Type B pancreatic cell (in vitro differentiated cells): ENCODE measurements at regions not wholly inside any gene's neighbourhood (a gene's known extent, or its start where the extent isn't known, plus 50 kb on each side); places are given as distances from the start of the nearest gene placed in this dataset.

Experiments
- DNase-seq: peaks from one replicate; pipeline ENCODE4 v3.0.0; 2021; ENCODE audit warnings: mixed read lengths; ENCODE audit not compliant: unreplicated experiment; ENCODE audit errors: extremely low spot score
- H3K27ac Mint-ChIP-seq: 2 replicates; pipeline ENCODE4 v1.8.0; 2021; ENCODE audit warnings: mild to moderate bottlenecking, mixed read lengths
- H3K27me3 Mint-ChIP-seq: 2 replicates; pipeline ENCODE4 v1.8.0; 2021; ENCODE audit warnings: mixed read lengths
- H3K36me3 Mint-ChIP-seq: 2 replicates; pipeline ENCODE4 v1.8.0; 2021; ENCODE audit warnings: mixed read lengths
- H3K4me1 Mint-ChIP-seq: one replicate; pipeline ENCODE4 v1.8.0; 2021; ENCODE audit warnings: mixed read lengths; ENCODE audit not compliant: unreplicated experiment
- H3K4me3 Mint-ChIP-seq: 2 replicates; pipeline ENCODE4 v1.8.0; 2021; ENCODE audit warnings: mild to moderate bottlenecking, mixed read lengths
- H3K9me3 Mint-ChIP-seq: 2 replicates; pipeline ENCODE4 v1.8.0; 2021; ENCODE audit warnings: mixed read lengths
- TF ChIP-seq, protein P1 (sequence below): fragments of 200-600 bp; sonication (generic); conservative IDR thresholded peaks from 2 replicates; pipeline ENCODE4 v1.5.0; 2021; ENCODE audit warnings: antibody characterized with exemption, mild to moderate bottlenecking

DNA sequence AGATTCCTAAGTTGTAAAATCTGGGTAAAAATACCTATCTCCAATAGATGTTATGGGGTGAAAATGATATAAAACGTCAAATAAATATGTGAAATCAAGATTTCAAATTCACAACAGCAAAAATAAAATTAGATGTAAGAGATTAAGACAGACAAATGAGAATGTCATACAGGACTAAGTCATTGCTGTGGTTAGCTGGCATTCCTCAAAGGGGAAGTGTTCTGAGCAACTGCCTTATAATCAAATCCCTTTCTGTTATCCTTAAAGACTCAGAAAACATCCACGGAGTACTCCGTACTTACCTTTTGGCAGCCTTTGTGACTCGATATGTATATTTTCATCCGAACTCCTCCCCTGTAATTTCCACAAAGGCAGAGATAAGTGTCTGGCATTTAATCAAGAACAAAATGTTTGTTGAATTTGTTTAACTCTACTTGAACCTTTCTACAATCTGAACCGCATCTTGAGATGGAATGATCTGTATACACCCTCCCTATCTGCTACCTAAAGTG lies 559.6 kb downstream of the GATA3 start:
- no peak overlapping the region for H3K4me3 Mint-ChIP-seq
- H3K27ac Mint-ChIP-seq = no peak overlapping the region
- TF ChIP-seq, protein P1, sequence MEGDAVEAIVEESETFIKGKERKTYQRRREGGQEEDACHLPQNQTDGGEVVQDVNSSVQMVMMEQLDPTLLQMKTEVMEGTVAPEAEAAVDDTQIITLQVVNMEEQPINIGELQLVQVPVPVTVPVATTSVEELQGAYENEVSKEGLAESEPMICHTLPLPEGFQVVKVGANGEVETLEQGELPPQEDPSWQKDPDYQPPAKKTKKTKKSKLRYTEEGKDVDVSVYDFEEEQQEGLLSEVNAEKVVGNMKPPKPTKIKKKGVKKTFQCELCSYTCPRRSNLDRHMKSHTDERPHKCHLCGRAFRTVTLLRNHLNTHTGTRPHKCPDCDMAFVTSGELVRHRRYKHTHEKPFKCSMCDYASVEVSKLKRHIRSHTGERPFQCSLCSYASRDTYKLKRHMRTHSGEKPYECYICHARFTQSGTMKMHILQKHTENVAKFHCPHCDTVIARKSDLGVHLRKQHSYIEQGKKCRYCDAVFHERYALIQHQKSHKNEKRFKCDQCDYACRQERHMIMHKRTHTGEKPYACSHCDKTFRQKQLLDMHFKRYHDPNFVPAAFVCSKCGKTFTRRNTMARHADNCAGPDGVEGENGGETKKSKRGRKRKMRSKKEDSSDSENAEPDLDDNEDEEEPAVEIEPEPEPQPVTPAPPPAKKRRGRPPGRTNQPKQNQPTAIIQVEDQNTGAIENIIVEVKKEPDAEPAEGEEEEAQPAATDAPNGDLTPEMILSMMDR = no peak
- H3K9me3 Mint-ChIP-seq = peaks cover 8% of the 10 kb centered on the region
- no peaks in the 10 kb centered on the region for H3K27me3 Mint-ChIP-seq
- H3K4me1 Mint-ChIP-seq = peaks cover 10% of the 10 kb centered on the region
- no peaks in the 10 kb centered on the region for H3K36me3 Mint-ChIP-seq
- no peak for DNase-seq

DNA sequence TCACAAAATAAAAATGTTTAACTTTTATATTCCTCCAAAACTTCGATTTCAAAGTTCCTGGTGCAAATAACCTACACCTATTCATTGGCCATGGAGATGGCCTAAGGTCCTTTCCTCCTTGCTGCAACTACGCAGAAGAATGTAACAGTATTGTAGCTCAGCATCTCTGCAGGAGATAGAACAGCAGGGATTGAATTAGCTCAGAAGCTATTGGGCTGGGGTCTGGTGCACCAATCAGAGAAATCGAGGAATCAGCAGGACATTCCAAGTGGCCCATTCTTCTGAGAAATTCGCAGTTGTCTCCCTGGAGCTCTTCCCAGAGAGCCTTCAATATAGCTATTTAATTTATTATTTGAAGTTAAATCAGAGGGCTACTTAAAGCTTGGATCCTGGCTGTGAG lies 560.6 kb downstream of the GATA3 start:
- TF ChIP-seq, protein P1 = no peak
- Mint-ChIP-seq H3K27me3 (no peaks in the 10 kb centered on the region), H3K36me3 (no peaks in the 10 kb centered on the region), H3K9me3 (peaks cover 8% of the 10 kb centered on the region), H3K4me1 (peaks cover 10% of the 10 kb centered on the region), H3K4me3 (no peak overlapping the region), H3K27ac (no peak overlapping the region)
- no peak for DNase-seq

DNA sequence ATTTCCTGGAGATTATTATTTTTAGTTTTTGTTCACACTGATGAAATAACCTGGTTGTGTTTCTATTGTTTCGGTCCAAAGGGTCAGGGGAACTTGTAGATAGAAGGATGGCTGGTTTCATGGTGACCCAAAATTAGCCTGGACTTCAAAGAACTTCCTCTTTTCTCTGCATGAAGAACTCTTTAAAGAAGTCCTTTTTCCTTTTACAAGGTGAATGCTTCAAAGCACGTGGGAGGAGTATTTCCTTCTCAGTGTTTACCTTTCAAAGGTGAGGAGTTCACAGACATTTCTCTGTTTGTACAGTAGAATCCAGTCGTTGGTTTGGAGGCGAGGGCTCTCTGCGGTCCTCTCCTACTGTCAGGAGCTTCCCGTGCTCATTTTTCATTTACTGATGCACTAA lies 561.7 kb downstream of the GATA3 start:
- Mint-ChIP-seq H3K27ac (peak overlapping the region; percentile 2), H3K36me3 (no peaks in the 10 kb centered on the region), H3K27me3 (no peaks in the 10 kb centered on the region), H3K4me3 (no peak overlapping the region), H3K4me1 (peaks cover 10% of the 10 kb centered on the region), H3K9me3 (peaks cover 8% of the 10 kb centered on the region)
- no peak for DNase-seq
- TF ChIP-seq, protein P1 = no peak

DNA sequence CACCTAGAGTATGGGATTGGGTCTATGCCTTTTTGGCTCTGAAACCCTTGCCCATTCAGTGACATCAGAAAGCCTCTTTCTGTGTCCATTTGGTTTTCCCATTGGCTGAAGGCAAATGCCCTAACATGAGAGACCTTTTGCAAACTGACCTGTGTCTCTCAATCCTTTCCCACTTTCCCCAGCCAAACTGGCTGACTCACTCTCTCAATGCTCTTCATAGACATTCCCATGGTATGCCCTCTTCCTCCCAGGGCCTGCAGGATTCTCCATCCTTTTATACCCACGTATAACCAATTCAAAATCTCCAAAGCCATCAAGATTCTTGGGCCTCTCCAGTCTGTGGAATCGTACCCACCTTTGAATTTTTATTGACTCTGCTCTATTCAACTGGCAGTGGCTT lies 563.3 kb downstream of the GATA3 start:
- Mint-ChIP-seq H3K27ac (no peak overlapping the region), H3K27me3 (no peaks in the 10 kb centered on the region), H3K4me3 (no peak overlapping the region), H3K36me3 (no peaks in the 10 kb centered on the region), H3K9me3 (no peaks in the 10 kb centered on the region), H3K4me1 (peaks cover 10% of the 10 kb centered on the region)
- TF ChIP-seq, protein P1 = no peak
- no peak for DNase-seq

DNA sequence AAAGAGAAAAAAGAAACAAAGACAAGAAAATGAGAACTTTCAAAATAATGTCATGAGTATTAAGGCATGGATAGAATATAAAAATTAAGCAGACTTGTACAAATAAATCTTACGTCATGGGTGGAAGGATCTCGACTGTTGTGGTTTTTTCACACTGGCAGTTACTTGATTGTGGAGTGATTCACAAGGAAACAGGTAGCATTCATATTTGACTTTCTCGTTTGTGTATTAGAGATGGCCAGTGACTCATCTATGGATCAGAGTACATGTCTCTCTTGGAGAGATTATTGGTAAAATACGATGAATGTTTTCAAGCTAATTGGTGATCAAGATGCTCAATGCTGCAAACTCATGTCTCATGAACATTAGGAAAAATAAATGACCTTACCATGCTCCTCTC lies 564.3 kb downstream of the GATA3 start:
- H3K4me1 Mint-ChIP-seq = peaks cover 10% of the 10 kb centered on the region
- H3K27ac Mint-ChIP-seq = no peak overlapping the region
- TF ChIP-seq, protein P1 = no peak
- no peak overlapping the region for H3K4me3 Mint-ChIP-seq
- H3K36me3 Mint-ChIP-seq = no peaks in the 10 kb centered on the region
- no peak for DNase-seq
- no peaks in the 10 kb centered on the region for H3K27me3 Mint-ChIP-seq
- no peaks in the 10 kb centered on the region for H3K9me3 Mint-ChIP-seq

DNA sequence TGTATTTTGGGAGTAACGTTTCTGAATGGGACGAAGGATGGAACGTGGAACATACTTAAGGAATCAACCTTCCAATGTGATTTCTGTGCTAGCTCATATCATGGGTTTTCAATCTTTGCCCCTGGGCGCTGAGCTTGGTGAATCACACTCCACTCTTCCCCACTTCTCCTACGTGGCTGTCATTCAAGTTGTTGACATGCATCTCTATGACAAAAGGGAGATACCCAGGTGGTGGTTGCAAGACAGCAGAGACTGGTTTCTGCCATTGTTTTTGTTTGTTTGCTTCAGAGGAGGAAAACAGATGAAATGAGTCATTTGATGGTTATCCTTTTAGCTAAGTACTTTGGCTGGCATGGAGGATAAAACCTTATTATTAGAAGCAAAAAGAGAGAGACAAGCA lies 573.9 kb downstream of the GATA3 start:
- no peak for DNase-seq
- Mint-ChIP-seq H3K4me1 (no peaks in the 10 kb centered on the region), H3K9me3 (no peaks in the 10 kb centered on the region), H3K27me3 (no peaks in the 10 kb centered on the region), H3K27ac (no peak overlapping the region), H3K36me3 (no peaks in the 10 kb centered on the region), H3K4me3 (no peak overlapping the region)
- TF ChIP-seq, protein P1 = no peak
